ENCODE measurements at regions not wholly inside any gene's neighbourhood (a gene's known extent, or its start where the extent isn't known, plus 50 kb on each side); places are given as distances from the start of the nearest gene placed in this dataset.

- H3K27me3 Mint-ChIP-seq (ENCODE audit: low read depth), result no peaks in the 10 kb centered on the region
- POLR2A ChIA-PET, result no interaction called here
- no peaks in the 10 kb centered on the region; the same call in 1 of the 2 replicates for H3K9me3 Mint-ChIP-seq
- no peak overlapping the region for H3K27ac Mint-ChIP-seq
- H3K36me3 Mint-ChIP-seq, result no peaks in the 10 kb centered on the region
- no peak overlapping the region for H3K4me3 Mint-ChIP-seq
- DNase-seq (ENCODE audit: low spot score) (no peak), ATAC-seq (no peak)
- peaks cover 8% of the 10 kb centered on the region for H3K4me1 Mint-ChIP-seq
- TF ChIP-seq ZNF138 (CRISPR knock-in tag; conservative IDR thresholded peaks at IDR 0.05) (no peak), IRF1 (CRISPR knock-in tag; IDR thresholded peaks at IDR 0.05) (no peak), JUN (CRISPR knock-in tag; IDR thresholded peaks at IDR 0.05) (no peak), ZNF263 (CRISPR knock-in tag; IDR thresholded peaks at IDR 0.05; ENCODE audit: low read depth) (no peak), ZNF416 (CRISPR knock-in tag; IDR thresholded peaks at IDR 0.05) (no peak), FOXP1 (CRISPR knock-in tag; IDR thresholded peaks at IDR 0.05; ENCODE audit: borderline replicate concordance) (no peak), NR1H2 (CRISPR knock-in tag; IDR thresholded peaks at IDR 0.05) (no peak), E2F5 (CRISPR knock-in tag; IDR thresholded peaks at IDR 0.05) (no peak), SMAD4 (CRISPR knock-in tag; IDR thresholded peaks at IDR 0.05) (no peak), RORB (CRISPR knock-in tag; IDR thresholded peaks at IDR 0.05) (no peak), SMAD3 (CRISPR knock-in tag; IDR thresholded peaks at IDR 0.05; ENCODE audit: borderline replicate concordance) (no peak), PRRX2 (CRISPR knock-in tag; IDR thresholded peaks at IDR 0.05) (no peak), HMGXB4 (CRISPR knock-in tag; IDR thresholded peaks at IDR 0.05) (no peak), ATF3 (CRISPR knock-in tag; conservative IDR thresholded peaks at IDR 0.05) (no peak), ERG (CRISPR knock-in tag; IDR thresholded peaks at IDR 0.05) (no peak), MLX (CRISPR knock-in tag; IDR thresholded peaks at IDR 0.05) (no peak), SOX15 (CRISPR knock-in tag; IDR thresholded peaks at IDR 0.05) (no peak), TCF7 (CRISPR knock-in tag; IDR thresholded peaks at IDR 0.05; ENCODE audit: low read depth) (no peak)
- CTCF ChIA-PET, result no interaction called here
Measured at GRCh38 chr1:222047366-222047765, 305.5 kb upstream of the DUSP10 start.

- ATAC-seq (no peak), DNase-seq (ENCODE audit: low spot score) (no peak)
- Mint-ChIP-seq H3K9me3 (no peaks in the 10 kb centered on the region; the same call in 1 of the 2 replicates), H3K27ac (no peak overlapping the region), H3K4me1 (peaks cover 8% of the 10 kb centered on the region), H3K27me3 (ENCODE audit: low read depth) (no peaks in the 10 kb centered on the region), H3K4me3 (no peak overlapping the region), H3K36me3 (no peaks in the 10 kb centered on the region)
- CTCF ChIA-PET, result no interaction called here
- TF ChIP-seq PRDM15 (CRISPR knock-in tag; IDR thresholded peaks at IDR 0.05) (no peak), NR1H2 (CRISPR knock-in tag; IDR thresholded peaks at IDR 0.05) (no peak), MXD4 (CRISPR knock-in tag; IDR thresholded peaks at IDR 0.05; ENCODE audit: borderline replicate concordance) (no peak), ELF4 (CRISPR knock-in tag; IDR thresholded peaks at IDR 0.05; ENCODE audit: low read depth) (no peak), CREB1 (CRISPR knock-in tag; IDR thresholded peaks at IDR 0.05) (no peak), NFYB (CRISPR knock-in tag; conservative IDR thresholded peaks at IDR 0.05; ENCODE audit: low read depth) (no peak), SMAD4 (CRISPR knock-in tag; IDR thresholded peaks at IDR 0.05) (no peak)
- POLR2A ChIA-PET, result no interaction called here
Measured at GRCh38 chr1:222046684-222047263, 304.9 kb upstream of the DUSP10 start.

All from WTC11 (cell line).